Prostate gland (tissue), 2 donors: ENCODE measurements at regions not wholly inside any gene's neighbourhood (a gene's known extent, or its start where the extent isn't known, plus 50 kb on each side); places are given as distances from the start of the nearest gene placed in this dataset.

Experiments
- CTCF ChIP-seq, 4 experiments: fragments of 200-600 bp in 2 of 4; fragments of 450-650 bp in 2 of 4; sonication (generic) in 2 of 4; IDR thresholded peaks; 1 replicate in 3 of 4; 2 replicates in 1 of 4; pipeline ENCODE4 v1.5.1; 2016 to 2019; ENCODE audit warnings: antibody characterized with exemption in 4 of 4, mild to moderate bottlenecking in 2 of 4, moderate library complexity in 2 of 4
- POLR2AphosphoS5 ChIP-seq: sonication (generic); formaldehyde crosslinking; IDR thresholded peaks from one replicate; pipeline ENCODE4 v1.6.1; 2017; ENCODE audit warnings: antibody characterized with exemption

- TF ChIP-seq CTCF (IDR thresholded peaks at IDR 0.05) (no peak), POLR2AphosphoS5 (no peak)
Observed at GRCh38 chrX:43106009-43106408, 328.0 kb upstream of the PPP1R2C start.
